Type B pancreatic cell (in vitro differentiated cells): ENCODE measurements at regions not wholly inside any gene's neighbourhood (a gene's known extent, or its start where the extent isn't known, plus 50 kb on each side); places are given as distances from the start of the nearest gene placed in this dataset.

Experiments used
- DNase-seq: peaks from one replicate; pipeline ENCODE4 v3.0.0; 2021; ENCODE audit warnings: mixed read lengths; ENCODE audit not compliant: unreplicated experiment; ENCODE audit errors: extremely low spot score
- H3K27ac Mint-ChIP-seq: 2 replicates; pipeline ENCODE4 v1.8.0; 2021; ENCODE audit warnings: mild to moderate bottlenecking, mixed read lengths
- H3K27me3 Mint-ChIP-seq: 2 replicates; pipeline ENCODE4 v1.8.0; 2021; ENCODE audit warnings: mixed read lengths
- H3K36me3 Mint-ChIP-seq: 2 replicates; pipeline ENCODE4 v1.8.0; 2021; ENCODE audit warnings: mixed read lengths
- H3K4me1 Mint-ChIP-seq: one replicate; pipeline ENCODE4 v1.8.0; 2021; ENCODE audit warnings: mixed read lengths; ENCODE audit not compliant: unreplicated experiment
- H3K4me3 Mint-ChIP-seq: 2 replicates; pipeline ENCODE4 v1.8.0; 2021; ENCODE audit warnings: mild to moderate bottlenecking, mixed read lengths
- H3K9me3 Mint-ChIP-seq: 2 replicates; pipeline ENCODE4 v1.8.0; 2021; ENCODE audit warnings: mixed read lengths
- TF ChIP-seq, protein P1 (sequence below): fragments of 200-600 bp; sonication (generic); conservative IDR thresholded peaks from 2 replicates; pipeline ENCODE4 v1.5.0; 2021; ENCODE audit warnings: antibody characterized with exemption, mild to moderate bottlenecking

DNA sequence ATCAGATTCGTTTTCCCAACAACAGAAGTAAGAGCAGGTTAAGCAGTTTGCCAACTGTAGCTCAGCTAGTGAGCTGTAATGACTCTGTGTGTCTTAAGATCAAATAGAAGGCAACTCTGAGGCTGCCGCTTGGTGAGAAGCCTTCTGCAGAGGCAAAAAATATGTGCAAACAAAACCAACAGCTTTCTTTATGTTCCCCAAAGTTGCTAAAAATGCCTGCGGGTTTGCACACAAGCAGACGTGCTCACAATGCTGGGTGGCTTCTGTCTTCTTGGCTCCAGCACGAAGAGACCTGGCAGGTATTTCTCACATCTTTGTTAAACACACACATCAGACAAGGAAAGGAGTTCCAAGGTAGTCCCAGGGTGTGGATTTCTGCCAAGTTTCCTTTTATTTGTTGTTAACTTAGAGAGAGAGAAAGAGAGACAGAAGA, 158.9 kb upstream of the JUN start:
- Mint-ChIP-seq H3K36me3 (no peaks in the 10 kb centered on the region), H3K4me1 (peaks cover 11% of the 10 kb centered on the region), H3K27ac (no peak overlapping the region), H3K4me3 (no peak overlapping the region), H3K27me3 (no peaks in the 10 kb centered on the region), H3K9me3 (no peaks in the 10 kb centered on the region)
- TF ChIP-seq, protein P1, sequence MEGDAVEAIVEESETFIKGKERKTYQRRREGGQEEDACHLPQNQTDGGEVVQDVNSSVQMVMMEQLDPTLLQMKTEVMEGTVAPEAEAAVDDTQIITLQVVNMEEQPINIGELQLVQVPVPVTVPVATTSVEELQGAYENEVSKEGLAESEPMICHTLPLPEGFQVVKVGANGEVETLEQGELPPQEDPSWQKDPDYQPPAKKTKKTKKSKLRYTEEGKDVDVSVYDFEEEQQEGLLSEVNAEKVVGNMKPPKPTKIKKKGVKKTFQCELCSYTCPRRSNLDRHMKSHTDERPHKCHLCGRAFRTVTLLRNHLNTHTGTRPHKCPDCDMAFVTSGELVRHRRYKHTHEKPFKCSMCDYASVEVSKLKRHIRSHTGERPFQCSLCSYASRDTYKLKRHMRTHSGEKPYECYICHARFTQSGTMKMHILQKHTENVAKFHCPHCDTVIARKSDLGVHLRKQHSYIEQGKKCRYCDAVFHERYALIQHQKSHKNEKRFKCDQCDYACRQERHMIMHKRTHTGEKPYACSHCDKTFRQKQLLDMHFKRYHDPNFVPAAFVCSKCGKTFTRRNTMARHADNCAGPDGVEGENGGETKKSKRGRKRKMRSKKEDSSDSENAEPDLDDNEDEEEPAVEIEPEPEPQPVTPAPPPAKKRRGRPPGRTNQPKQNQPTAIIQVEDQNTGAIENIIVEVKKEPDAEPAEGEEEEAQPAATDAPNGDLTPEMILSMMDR: no peak
- no peak for DNase-seq

DNA sequence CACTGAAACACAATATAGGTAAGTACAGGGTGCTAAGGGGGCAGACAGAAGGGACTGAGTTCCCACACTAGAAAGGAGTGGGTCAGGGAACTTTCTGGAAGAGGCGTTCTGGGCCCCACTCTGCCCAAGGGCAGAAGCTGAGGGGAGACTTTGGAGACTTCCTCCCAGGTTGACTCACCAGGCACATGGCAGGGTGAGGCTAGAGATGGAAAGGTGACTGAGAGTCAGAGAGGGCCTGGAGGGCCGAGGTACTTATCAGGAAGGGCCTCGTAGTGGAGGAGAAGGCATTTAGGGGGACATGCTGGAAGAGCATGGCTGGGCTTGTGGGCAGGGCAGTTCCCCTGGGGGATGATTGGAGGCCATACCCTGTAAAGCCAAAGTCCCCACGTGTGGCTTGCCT, 159.9 kb upstream of the JUN start:
- H3K4me3 Mint-ChIP-seq: no peak overlapping the region
- no peak overlapping the region for H3K27ac Mint-ChIP-seq
- DNase-seq: no peak

GRCh38 chr1:58944439-58944838, 160.6 kb upstream of the JUN start:
- Mint-ChIP-seq H3K4me1 (peaks cover 11% of the 10 kb centered on the region), H3K9me3 (no peaks in the 10 kb centered on the region), H3K27me3 (no peaks in the 10 kb centered on the region), H3K27ac (no peak overlapping the region), H3K36me3 (no peaks in the 10 kb centered on the region), H3K4me3 (no peak overlapping the region)
- TF ChIP-seq, protein P1: no peak
- no peak for DNase-seq

More for the DNA sequence above, 159.9 kb upstream of the JUN start:
- Mint-ChIP-seq H3K9me3 (no peaks in the 10 kb centered on the region), H3K27me3 (no peaks in the 10 kb centered on the region), H3K4me1 (peaks cover 11% of the 10 kb centered on the region), H3K36me3 (no peaks in the 10 kb centered on the region)
- TF ChIP-seq, protein P1: no peak

DNA sequence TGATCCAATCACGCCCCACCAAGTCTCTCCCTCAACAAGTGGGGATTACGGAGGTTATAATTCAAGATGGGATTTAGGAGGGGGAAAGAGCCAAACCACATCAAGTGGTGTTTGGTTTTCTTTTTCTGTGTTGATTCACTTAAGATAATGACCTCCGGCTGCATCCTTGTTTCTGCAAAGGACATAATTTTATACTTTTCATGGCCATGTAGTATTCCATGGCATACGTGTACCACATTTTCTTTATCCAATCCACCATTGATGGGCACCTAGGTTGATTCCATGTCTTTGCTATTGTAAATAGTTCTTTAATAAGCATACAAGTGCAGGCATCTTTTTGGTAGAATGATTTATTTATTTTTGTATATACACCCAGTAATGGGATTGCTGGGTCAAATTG, 162.5 kb upstream of the JUN start:
- H3K27me3 Mint-ChIP-seq: no peaks in the 10 kb centered on the region
- H3K4me3 Mint-ChIP-seq: no peak overlapping the region
- peaks cover 11% of the 10 kb centered on the region for H3K4me1 Mint-ChIP-seq
- no peaks in the 10 kb centered on the region for H3K9me3 Mint-ChIP-seq
- no peaks in the 10 kb centered on the region for H3K36me3 Mint-ChIP-seq
- no peak overlapping the region for H3K27ac Mint-ChIP-seq
- TF ChIP-seq, protein P1: no peak
- DNase-seq: no peak

DNA sequence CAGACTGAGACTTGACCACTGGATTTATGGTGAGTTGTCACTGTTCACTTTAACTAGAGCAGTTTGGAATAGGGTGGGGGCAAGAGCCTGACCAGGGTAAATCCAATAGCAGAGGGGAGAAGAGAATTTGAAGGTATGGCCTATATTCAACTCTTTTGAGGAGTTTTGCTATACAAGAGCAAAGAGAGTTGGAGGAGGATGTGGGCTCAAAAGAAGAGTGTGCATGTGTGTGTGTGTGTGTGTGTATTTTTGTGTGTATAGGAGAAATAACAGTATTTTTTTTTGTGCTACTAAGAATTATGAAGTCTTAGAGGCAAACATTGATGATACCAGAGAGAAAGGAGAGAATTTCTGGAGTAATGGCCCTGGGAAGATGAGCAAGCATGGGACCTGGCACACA, 164.8 kb upstream of the JUN start:
- Mint-ChIP-seq H3K9me3 (no peaks in the 10 kb centered on the region), H3K36me3 (no peaks in the 10 kb centered on the region), H3K4me1 (no peaks in the 10 kb centered on the region), H3K4me3 (no peak overlapping the region), H3K27ac (no peak overlapping the region), H3K27me3 (no peaks in the 10 kb centered on the region)
- TF ChIP-seq, protein P1: no peak
- DNase-seq: no peak
